Transverse colon (tissue), 4 donors: ENCODE measurements at regions not wholly inside any gene's neighbourhood (a gene's known extent, or its start where the extent isn't known, plus 50 kb on each side); places are given as distances from the start of the nearest gene placed in this dataset.
"Not testable (repeated sequence)": the region's sequence is repeated elsewhere in the genome, so short reads cannot be mapped to it uniquely, and the experiment has no call there.

Experiments
- DNase-seq: peaks from one replicate; pipeline ENCODE4 v3.0.0-alpha.2; 2019
- H3K27ac ChIP-seq, 4 donors: fragments of 200-600 bp; sonication (generic); 2 replicates each; pipeline ENCODE4 v1.5.1; 2016 to 2018; ENCODE audit warnings: inconsistent platforms in 4 of 4
- H3K27me3 ChIP-seq: fragments of 200-600 bp; sonication (generic); 2 replicates; pipeline ENCODE4 v1.5.1; 2017; ENCODE audit warnings: inconsistent platforms
- H3K36me3 ChIP-seq, 4 donors: fragments of 200-600 bp; sonication (generic); 2 replicates each; pipeline ENCODE4 v1.5.1; 2017 to 2019; ENCODE audit warnings: inconsistent platforms in 4 of 4
- H3K4me1 ChIP-seq, 4 donors: fragments of 200-600 bp; sonication (generic); 2 replicates each; pipeline ENCODE4 v1.5.1; 2017 to 2020; ENCODE audit warnings: inconsistent platforms in 4 of 4
- H3K4me3 ChIP-seq, 4 donors: fragments of 200-600 bp; sonication (generic); 1 replicate in 1 of 4; 2 replicates in 3 of 4; pipeline versions ENCODE4 v1.5.1 to v1.6.1; 2017 to 2019; ENCODE audit warnings: inconsistent platforms in 4 of 4
- H3K9me3 ChIP-seq, 2 donors: fragments of 200-600 bp; sonication (generic); 2 replicates each; pipeline ENCODE4 v1.5.1; 2017 to 2019; ENCODE audit warnings: inconsistent platforms in 2 of 2
- EP300 ChIP-seq: sonication (generic); formaldehyde crosslinking; IDR thresholded peaks from one replicate; pipeline ENCODE4 v1.6.1; 2017; ENCODE audit warnings: antibody characterized with exemption, low read depth
- POLR2A ChIP-seq: fragments of 450-650 bp; IDR thresholded peaks from one replicate; pipeline ENCODE4 v1.6.1; 2016; ENCODE audit warnings: antibody characterized with exemption, mild to moderate bottlenecking, moderate library complexity
- POLR2AphosphoS5 ChIP-seq, 3 donors: sonication (generic); formaldehyde crosslinking; IDR thresholded peaks; one replicate each; pipeline ENCODE4 v1.6.1; 2016; ENCODE audit warnings: antibody characterized with exemption in 3 of 3
- WGBS, 2 donors: methylation state at CpG; one replicate each; pipeline ENCODE4 v1.1.5; 2018; ENCODE audit warnings: low coverage in 1 of 2; 5-methylcytosine and 5-hydroxymethylcytosine counted together
- in situ Hi-C, 4 donors: fragments of 200-750 bp; cut with MboI; loops; one replicate each; pipeline versions ENCODE4 v1.15.0 to v1.15.1; 2017; ENCODE audit warnings: low sequenced_read_pairs in 3 of 4, low pct_ligation_motif_present in 1 of 4, low pct_unique_long_range_greater_than_20kb in 1 of 4
- intact Hi-C: fragments of 100-400 bp; cut with DNase I; formaldehyde crosslinking; loops from one replicate; pipeline ENCODE4 v1.15.1; 2023; ENCODE audit warnings: low total_unique reads
- TF ChIP-seq, protein P1 (sequence below), 5 experiments: fragments of 200-600 bp in 3 of 5; fragments of 450-650 bp in 2 of 5; sonication (generic) in 3 of 5; IDR thresholded peaks; 1 replicate in 2 of 5; 2 replicates in 3 of 5; pipeline ENCODE4 v1.5.1; 2016 to 2017; ENCODE audit warnings: antibody characterized with exemption in 5 of 5, inconsistent platforms in 3 of 5, mild to moderate bottlenecking in 2 of 5, moderate library complexity in 1 of 5

DNA sequence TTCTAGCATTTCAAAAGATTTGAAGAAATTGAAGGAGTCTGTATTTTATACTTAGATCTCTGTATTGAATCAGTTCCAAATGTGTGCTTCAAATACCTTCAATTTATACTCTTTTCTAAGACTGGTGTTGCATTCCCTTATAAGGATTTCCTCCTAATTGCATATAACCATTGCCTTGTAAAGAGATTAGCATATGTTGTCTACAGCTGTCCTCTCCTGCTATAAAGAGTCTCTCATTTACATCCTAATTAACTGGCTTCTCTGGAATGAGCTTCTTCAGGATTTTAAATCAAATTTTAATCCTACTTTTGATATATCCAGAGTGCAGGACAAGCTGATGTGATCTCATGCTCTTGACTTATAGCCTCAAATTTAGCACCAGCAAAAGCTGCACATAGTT is 957.3 kb downstream of the XPNPEP1 start:
- intact Hi-C loops: no loop called here
- no peaks in the 10 kb centered on the region for H3K27me3 ChIP-seq
- H3K4me1 ChIP-seq: no peaks in the 10 kb centered on the region
- no peak for DNase-seq
- in situ Hi-C loops: no loop called here
- H3K27ac ChIP-seq: no peak overlapping the region
- TF ChIP-seq EP300 (no peak), POLR2AphosphoS5 (IDR thresholded peaks at IDR 0.05) (no peak), POLR2A (no peak)
- TF ChIP-seq, protein P1, sequence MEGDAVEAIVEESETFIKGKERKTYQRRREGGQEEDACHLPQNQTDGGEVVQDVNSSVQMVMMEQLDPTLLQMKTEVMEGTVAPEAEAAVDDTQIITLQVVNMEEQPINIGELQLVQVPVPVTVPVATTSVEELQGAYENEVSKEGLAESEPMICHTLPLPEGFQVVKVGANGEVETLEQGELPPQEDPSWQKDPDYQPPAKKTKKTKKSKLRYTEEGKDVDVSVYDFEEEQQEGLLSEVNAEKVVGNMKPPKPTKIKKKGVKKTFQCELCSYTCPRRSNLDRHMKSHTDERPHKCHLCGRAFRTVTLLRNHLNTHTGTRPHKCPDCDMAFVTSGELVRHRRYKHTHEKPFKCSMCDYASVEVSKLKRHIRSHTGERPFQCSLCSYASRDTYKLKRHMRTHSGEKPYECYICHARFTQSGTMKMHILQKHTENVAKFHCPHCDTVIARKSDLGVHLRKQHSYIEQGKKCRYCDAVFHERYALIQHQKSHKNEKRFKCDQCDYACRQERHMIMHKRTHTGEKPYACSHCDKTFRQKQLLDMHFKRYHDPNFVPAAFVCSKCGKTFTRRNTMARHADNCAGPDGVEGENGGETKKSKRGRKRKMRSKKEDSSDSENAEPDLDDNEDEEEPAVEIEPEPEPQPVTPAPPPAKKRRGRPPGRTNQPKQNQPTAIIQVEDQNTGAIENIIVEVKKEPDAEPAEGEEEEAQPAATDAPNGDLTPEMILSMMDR (IDR thresholded peaks at IDR 0.05): no peak
- no peaks in the 10 kb centered on the region for H3K36me3 ChIP-seq
- no peaks in the 10 kb centered on the region for H3K9me3 ChIP-seq
- no peak overlapping the region for H3K4me3 ChIP-seq

DNA sequence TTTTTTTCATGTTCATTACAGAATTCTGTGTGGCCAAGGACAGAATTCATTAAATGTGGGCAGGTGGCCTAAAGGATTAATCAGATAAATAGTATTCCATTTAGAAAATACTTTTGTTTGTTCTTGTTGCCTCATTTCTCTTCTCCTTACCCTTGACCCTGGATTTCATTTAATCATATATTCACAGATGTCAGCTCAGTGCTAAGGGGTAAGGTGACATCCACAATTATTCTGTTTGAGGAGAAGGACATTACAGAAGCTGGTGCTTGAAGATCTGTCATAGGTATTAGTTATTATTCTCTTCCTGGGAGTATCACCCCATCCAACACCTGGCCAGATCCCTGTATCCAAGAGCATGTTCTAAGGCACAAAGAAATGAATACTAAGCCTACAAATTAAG is 961.1 kb downstream of the XPNPEP1 start:
- no peak overlapping the region for H3K27ac ChIP-seq
- in situ Hi-C loops (no loop called here), intact Hi-C loops (no loop called here)
- no peak for DNase-seq
- no peak overlapping the region for H3K4me3 ChIP-seq
- no peaks in the 10 kb centered on the region for H3K36me3 ChIP-seq
- no peaks in the 10 kb centered on the region for H3K4me1 ChIP-seq
- no peaks in the 10 kb centered on the region for H3K9me3 ChIP-seq
- TF ChIP-seq, protein P1 (IDR thresholded peaks at IDR 0.05): no peak
- no peak for TF ChIP-seq POLR2A
- no peak for TF ChIP-seq EP300
- TF ChIP-seq POLR2AphosphoS5 (IDR thresholded peaks at IDR 0.05): no peak
- H3K27me3 ChIP-seq: no peaks in the 10 kb centered on the region

DNA sequence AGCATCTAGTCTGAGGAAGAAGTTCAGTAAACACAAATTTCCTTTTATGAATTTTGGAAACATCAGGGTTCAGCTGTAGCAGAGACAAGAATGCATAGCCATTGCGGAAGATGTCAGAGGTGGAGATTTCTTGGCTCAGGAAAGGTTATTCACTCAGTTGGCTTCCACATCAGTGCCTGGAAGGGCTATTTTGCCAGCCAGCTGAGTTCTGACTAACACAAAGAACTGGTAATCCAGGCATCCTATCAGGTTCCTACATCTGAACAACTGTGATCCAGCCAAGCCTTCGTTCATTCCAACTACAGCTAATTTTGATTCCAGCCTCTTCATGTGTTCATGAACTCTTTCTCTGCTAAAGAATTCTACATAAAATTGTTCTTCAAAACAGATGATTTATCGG is 965.6 kb downstream of the XPNPEP1 start:
- 38 to 75% methylated on average over 1 to 3 of the region's 3 CpGs for WGBS, 2 donors
- Histone ChIP-seq H3K4me3 (no peak overlapping the region), H3K4me1 (no peaks in the 10 kb centered on the region), H3K27ac (no peak overlapping the region), H3K27me3 (no peaks in the 10 kb centered on the region), H3K36me3 (no peaks in the 10 kb centered on the region), H3K9me3 (peaks cover 0 to 6% of the 10 kb centered on the region in 2 donors)
- in situ Hi-C loops: no loop called here
- TF ChIP-seq EP300: no peak
- TF ChIP-seq, protein P1 (IDR thresholded peaks at IDR 0.05): no peak
- TF ChIP-seq POLR2A: no peak
- TF ChIP-seq POLR2AphosphoS5 (IDR thresholded peaks at IDR 0.05): no peak
- intact Hi-C loops: no loop called here
- DNase-seq: no peak

DNA sequence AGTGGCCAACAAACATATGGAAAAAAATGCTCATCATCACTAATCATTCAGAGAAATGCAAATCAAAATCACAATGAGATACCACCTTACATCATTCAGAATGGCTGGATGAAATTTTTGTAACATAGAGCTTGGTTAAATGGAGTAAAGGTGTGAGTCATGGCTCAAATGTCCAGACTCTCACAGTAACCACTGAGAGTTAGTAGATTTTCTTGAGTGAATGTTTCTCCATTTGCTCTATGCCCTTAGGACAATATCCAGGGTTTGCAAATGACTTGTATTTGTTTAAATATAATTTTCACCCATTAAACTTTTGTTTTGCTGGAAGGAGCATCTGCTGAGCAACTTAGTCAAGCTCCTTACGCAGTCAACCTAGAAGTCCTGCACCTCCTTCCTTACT is 967.2 kb downstream of the XPNPEP1 start:
- WGBS, 2 donors: 81 to 100% methylated on average over 1 of the region's 1 CpG
- in situ Hi-C loops: no loop called here
- no peaks in the 10 kb centered on the region for H3K4me1 ChIP-seq
- no peaks in the 10 kb centered on the region for H3K27me3 ChIP-seq
- H3K4me3 ChIP-seq: no peak overlapping the region
- H3K36me3 ChIP-seq: no peaks in the 10 kb centered on the region
- intact Hi-C loops: no loop called here
- no peak for DNase-seq
- no peak overlapping the region for H3K27ac ChIP-seq
- H3K9me3 ChIP-seq: peaks cover 0 to 6% of the 10 kb centered on the region in 2 donors
- TF ChIP-seq, protein P1 (IDR thresholded peaks at IDR 0.05): no peak
- no peak for TF ChIP-seq POLR2AphosphoS5 (IDR thresholded peaks at IDR 0.05)
- TF ChIP-seq EP300: no peak
- TF ChIP-seq POLR2A: no peak

DNA sequence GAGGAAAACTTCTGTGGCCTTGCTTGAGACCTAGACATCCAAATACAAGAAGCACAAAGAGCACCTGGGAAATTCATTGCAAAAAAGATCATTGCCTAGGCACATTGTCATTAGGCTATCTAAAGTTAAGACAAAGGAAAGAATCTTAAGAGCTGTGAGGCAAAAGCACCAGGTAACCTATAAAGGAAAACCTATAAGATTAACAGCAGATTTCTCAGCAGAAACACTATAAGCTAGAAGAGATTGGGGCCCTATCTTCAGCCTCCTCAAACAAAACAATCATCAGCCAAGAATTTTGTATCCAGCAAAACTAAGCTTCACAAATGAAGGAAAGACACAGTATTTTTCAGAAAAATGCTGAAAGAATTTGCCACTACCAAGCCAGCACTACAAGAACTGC is 1003.3 kb downstream of the XPNPEP1 start:
- H3K27ac ChIP-seq, DNase-seq, H3K27me3 ChIP-seq, H3K4me3 ChIP-seq, H3K4me1 ChIP-seq, intact Hi-C loops, H3K9me3 ChIP-seq, in situ Hi-C loops, H3K36me3 ChIP-seq: not testable (repeated sequence)
